PC-3 (cell line): ENCODE measurements at regions not wholly inside any gene's neighbourhood (a gene's known extent, or its start where the extent isn't known, plus 50 kb on each side); places are given as distances from the start of the nearest gene placed in this dataset.

Experiments
- EZH2 ChIP-seq: fragments of 300-600 bp; sonication (generic); IDR thresholded peaks from one replicate; pipeline ENCODE4 v1.6.1; 2017; ENCODE audit warnings: antibody characterized with exemption, mild to moderate bottlenecking, low read length; ENCODE audit not compliant: unreplicated experiment
- TF ChIP-seq, protein P1 (sequence below): fragments of 300-600 bp; sonication (generic); conservative IDR thresholded peaks from 2 replicates; pipeline ENCODE4 v1.5.1; 2017; ENCODE audit warnings: antibody characterized with exemption, low read depth, mild to moderate bottlenecking, low read length

DNA sequence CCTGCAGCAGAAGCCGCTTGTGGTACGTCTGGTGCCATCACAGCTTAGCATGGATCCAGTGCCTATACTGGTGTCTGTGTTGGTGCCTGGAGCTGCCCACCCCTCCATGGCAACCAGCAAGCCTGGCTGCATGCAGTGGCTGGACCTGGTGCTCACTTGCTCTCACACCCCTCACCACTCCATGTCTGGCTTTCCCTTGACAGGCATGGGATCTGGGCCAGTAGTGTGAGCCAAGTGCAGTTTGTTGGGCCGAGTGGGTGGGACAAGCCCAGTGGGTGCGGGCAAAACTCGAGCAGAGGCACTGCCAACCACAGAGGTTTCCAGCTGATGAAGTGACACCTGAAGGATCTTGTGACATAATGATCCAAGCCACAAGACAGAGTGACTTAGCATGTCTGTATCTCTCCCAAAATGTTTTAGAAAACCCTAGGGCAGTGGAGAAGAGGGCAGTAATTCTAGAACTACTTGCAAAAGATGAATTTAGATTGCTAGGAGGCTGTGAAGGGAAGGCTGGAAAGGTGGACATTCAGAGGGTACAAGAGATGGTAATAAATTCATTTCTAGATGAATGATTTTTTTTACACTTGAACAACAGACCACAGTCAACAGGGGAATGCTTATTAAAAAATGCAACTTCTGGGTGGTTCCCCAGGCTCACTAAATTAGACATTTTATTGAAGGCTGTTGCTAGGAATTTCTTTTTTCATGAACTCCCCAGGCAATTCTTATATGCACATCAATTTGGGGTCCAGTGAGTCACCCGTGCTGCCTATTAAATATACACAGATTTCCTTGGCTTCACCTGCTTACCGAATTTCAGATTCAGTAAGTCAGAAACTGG, 660.3 kb downstream of the TLR4 start:
- TF ChIP-seq, protein P1, sequence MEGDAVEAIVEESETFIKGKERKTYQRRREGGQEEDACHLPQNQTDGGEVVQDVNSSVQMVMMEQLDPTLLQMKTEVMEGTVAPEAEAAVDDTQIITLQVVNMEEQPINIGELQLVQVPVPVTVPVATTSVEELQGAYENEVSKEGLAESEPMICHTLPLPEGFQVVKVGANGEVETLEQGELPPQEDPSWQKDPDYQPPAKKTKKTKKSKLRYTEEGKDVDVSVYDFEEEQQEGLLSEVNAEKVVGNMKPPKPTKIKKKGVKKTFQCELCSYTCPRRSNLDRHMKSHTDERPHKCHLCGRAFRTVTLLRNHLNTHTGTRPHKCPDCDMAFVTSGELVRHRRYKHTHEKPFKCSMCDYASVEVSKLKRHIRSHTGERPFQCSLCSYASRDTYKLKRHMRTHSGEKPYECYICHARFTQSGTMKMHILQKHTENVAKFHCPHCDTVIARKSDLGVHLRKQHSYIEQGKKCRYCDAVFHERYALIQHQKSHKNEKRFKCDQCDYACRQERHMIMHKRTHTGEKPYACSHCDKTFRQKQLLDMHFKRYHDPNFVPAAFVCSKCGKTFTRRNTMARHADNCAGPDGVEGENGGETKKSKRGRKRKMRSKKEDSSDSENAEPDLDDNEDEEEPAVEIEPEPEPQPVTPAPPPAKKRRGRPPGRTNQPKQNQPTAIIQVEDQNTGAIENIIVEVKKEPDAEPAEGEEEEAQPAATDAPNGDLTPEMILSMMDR, result no peak
- no peak for TF ChIP-seq EZH2
